GM23248 (cell line): ENCODE measurements at regions not wholly inside any gene's neighbourhood (a gene's known extent, or its start where the extent isn't known, plus 50 kb on each side); places are given as distances from the start of the nearest gene placed in this dataset.
"Not testable (repeated sequence)": the region's sequence is repeated elsewhere in the genome, so short reads cannot be mapped to it uniquely, and the experiment has no call there.

Experiments used
- DNase-seq: peaks from one replicate; pipeline ENCODE4 v3.0.0-alpha.2; 2015
- H2AFZ ChIP-seq: fragments of 200-600 bp; sonication (generic); 2 replicates; pipeline ENCODE4 v1.6.1; 2016; ENCODE audit warnings: antibody characterized with exemption
- H3F3A ChIP-seq: fragments of 200-600 bp; sonication (generic); 2 replicates; pipeline ENCODE4 v1.6.1; 2016; ENCODE audit warnings: mild to moderate bottlenecking, antibody characterized with exemption, mixed run types; ENCODE audit not compliant: insufficient read depth
- H3K27ac ChIP-seq: fragments of 200-600 bp; sonication (generic); 2 replicates; pipeline ENCODE4 v1.5.1; 2016; ENCODE audit warnings: mild to moderate bottlenecking
- H3K27me3 ChIP-seq: fragments of 200-600 bp; sonication (generic); replicated peaks from 2 replicates; pipeline ENCODE4 v1.6.1; 2016; ENCODE audit warnings: mild to moderate bottlenecking; ENCODE audit not compliant: insufficient read depth
- H3K36me3 ChIP-seq: fragments of 200-600 bp; sonication (generic); 2 replicates; pipeline ENCODE4 v1.6.1; 2016; ENCODE audit warnings: low read depth, mild to moderate bottlenecking
- H3K4me1 ChIP-seq: fragments of 200-600 bp; sonication (generic); 2 replicates; pipeline ENCODE4 v1.6.1; 2016; ENCODE audit warnings: mild to moderate bottlenecking; ENCODE audit not compliant: insufficient read depth
- H3K4me2 ChIP-seq: fragments of 200-600 bp; sonication (generic); one replicate; pipeline ENCODE4 v1.6.1; 2016; ENCODE audit warnings: mild to moderate bottlenecking; ENCODE audit not compliant: unreplicated experiment
- H3K4me3 ChIP-seq: fragments of 200-600 bp; sonication (generic); 2 replicates; pipeline ENCODE4 v1.5.1; 2016; ENCODE audit warnings: mild to moderate bottlenecking
- H3K79me2 ChIP-seq: fragments of 200-600 bp; sonication (generic); 2 replicates; pipeline ENCODE4 v1.6.1; 2016; ENCODE audit warnings: mild to moderate bottlenecking; ENCODE audit not compliant: insufficient read depth
- H3K9ac ChIP-seq: fragments of 200-600 bp; sonication (generic); 2 replicates; pipeline ENCODE4 v1.6.1; 2016; ENCODE audit warnings: mild to moderate bottlenecking
- H3K9me2 ChIP-seq: fragments of 200-600 bp; sonication (generic); 2 replicates; pipeline ENCODE4 v1.6.1; 2016; ENCODE audit warnings: mixed run types, mild to moderate bottlenecking, moderate library complexity; ENCODE audit not compliant: insufficient read depth
- H3K9me3 ChIP-seq: fragments of 200-600 bp; sonication (generic); one replicate; pipeline ENCODE4 v1.6.1; 2017; ENCODE audit warnings: low read depth
- H4K20me1 ChIP-seq: fragments of 200-600 bp; sonication (generic); 2 replicates; pipeline ENCODE4 v1.6.0; 2016; ENCODE audit not compliant: insufficient read depth
- EZH2 ChIP-seq: fragments of 200-600 bp; sonication (generic); IDR thresholded peaks from 2 replicates; pipeline ENCODE4 v1.6.1; 2018; ENCODE audit warnings: antibody characterized with exemption, mild to moderate bottlenecking; ENCODE audit not compliant: insufficient read depth, poor library complexity, severe bottlenecking
- EZH2phosphoT487 ChIP-seq: fragments of 200-600 bp; sonication (generic); IDR thresholded peaks from 2 replicates; pipeline ENCODE4 v1.6.1; 2018; ENCODE audit warnings: antibody characterized with exemption, moderate library complexity, mild to moderate bottlenecking, low read depth; ENCODE audit not compliant: insufficient read depth
- WGBS, 2 experiments: methylation state at CpG; one replicate each; pipeline ENCODE4 v1.1.6; 2015 to 2017; ENCODE audit warnings: low lambda C conversion rate in 2 of 2, low coverage in 1 of 2; ENCODE audit errors: missing lambda C conversion rate in 2 of 2; 5-methylcytosine and 5-hydroxymethylcytosine counted together
- in situ Hi-C: fragments of 300-500 bp; cut with MboI; formaldehyde crosslinking; loops from 2 replicates; pipeline ENCODE4 v1.15.0; 2020

GRCh38 chr1:117301901-117302300 is 65.3 kb upstream of the MAN1A2 start:
- Histone ChIP-seq H4K20me1 (no peaks in the 10 kb centered on the region), H3K27ac (no peak overlapping the region), H3K4me3 (no peak overlapping the region), H3K9me2 (no peaks in the 10 kb centered on the region), H3K36me3 (no peaks in the 10 kb centered on the region), H3K9ac (no peak overlapping the region), H3K9me3 (no peaks in the 10 kb centered on the region), H3F3A (no peaks in the 10 kb centered on the region), H3K4me2 (no peak overlapping the region), H3K4me1 (no peaks in the 10 kb centered on the region), H3K79me2 (no peaks in the 10 kb centered on the region), H2AFZ (no peak overlapping the region), H3K27me3 (no peaks in the 10 kb centered on the region; the same call in 1 of the 2 replicates)
- DNase-seq, result no peak
- no peak for TF ChIP-seq EZH2
- TF ChIP-seq EZH2phosphoT487, result no peak
- 44 to 71% methylated on average over 1 of the region's 1 CpG for WGBS, 2 experiments
- in situ Hi-C loops, result no loop called here

- H3K27me3 ChIP-seq, H3K36me3 ChIP-seq, in situ Hi-C loops, H2AFZ ChIP-seq, H3F3A ChIP-seq, H3K4me1 ChIP-seq, H4K20me1 ChIP-seq, H3K4me2 ChIP-seq, DNase-seq, H3K79me2 ChIP-seq, H3K9me2 ChIP-seq, H3K9me3 ChIP-seq, H3K4me3 ChIP-seq, H3K27ac ChIP-seq, H3K9ac ChIP-seq: not testable (repeated sequence)
- WGBS, 2 experiments, result 62 to 68% methylated on average over 5 to 6 of the region's 6 CpGs
Observed at GRCh38 chr1:117300183-117300582, 67.1 kb upstream of the MAN1A2 start.

GRCh38 chr1:117295001-117295400 is 72.2 kb upstream of the MAN1A2 start:
- WGBS, 2 experiments, result 45 to 49% methylated on average over 2 of the region's 2 CpGs
- TF ChIP-seq EZH2 (no peak), EZH2phosphoT487 (no peak)
- in situ Hi-C loops, result no loop called here

GRCh38 chr1:117290890-117291289 is 76.4 kb upstream of the MAN1A2 start:
- no peak overlapping the region for H3K4me2 ChIP-seq
- DNase-seq, result peak; percentile 49
- H3K9me3 ChIP-seq, result no peaks in the 10 kb centered on the region
- H3K9ac ChIP-seq, result no peak overlapping the region
- H4K20me1 ChIP-seq, result no peaks in the 10 kb centered on the region
- H3K27ac ChIP-seq, result no peak overlapping the region
- peaks cover 5% of the 10 kb centered on the region; the same call in 1 of the 2 replicates for H3K4me1 ChIP-seq
- H3K36me3 ChIP-seq, result no peaks in the 10 kb centered on the region
- H3K9me2 ChIP-seq, result no peaks in the 10 kb centered on the region
- H3K27me3 ChIP-seq, result peaks cover 11% of the 10 kb centered on the region; the same call in 1 of the 2 replicates
- no peak overlapping the region for H2AFZ ChIP-seq
- no peak overlapping the region for H3K4me3 ChIP-seq
- in situ Hi-C loops, result no loop called here
- H3K79me2 ChIP-seq, result no peaks in the 10 kb centered on the region
- no peak for TF ChIP-seq EZH2
- no peak for TF ChIP-seq EZH2phosphoT487
- no peaks in the 10 kb centered on the region for H3F3A ChIP-seq

More at GRCh38 chr1:117295001-117295400, 72.2 kb upstream of the MAN1A2 start:
- DNase-seq, result peak; percentile 26
- Histone ChIP-seq H3K9ac (no peak overlapping the region), H3K4me3 (no peak overlapping the region), H3F3A (no peaks in the 10 kb centered on the region), H3K9me2 (no peaks in the 10 kb centered on the region), H4K20me1 (no peaks in the 10 kb centered on the region), H3K79me2 (no peaks in the 10 kb centered on the region), H2AFZ (no peak overlapping the region), H3K27me3 (no peaks in the 10 kb centered on the region; the same call in 1 of the 2 replicates), H3K36me3 (no peaks in the 10 kb centered on the region), H3K27ac (no peak overlapping the region), H3K9me3 (no peaks in the 10 kb centered on the region), H3K4me1 (peaks cover 5% of the 10 kb centered on the region; the same call in 1 of the 2 replicates), H3K4me2 (no peak overlapping the region)

GRCh38 chr1:117289316-117289870 is 77.9 kb upstream of the MAN1A2 start:
- no peaks in the 10 kb centered on the region for H3F3A ChIP-seq
- TF ChIP-seq EZH2, result no peak
- TF ChIP-seq EZH2phosphoT487, result no peak
- WGBS, 2 experiments, result 33 to 37% methylated on average over 3 of the region's 3 CpGs
- H3K36me3 ChIP-seq, result no peaks in the 10 kb centered on the region
- H4K20me1 ChIP-seq, result no peaks in the 10 kb centered on the region
- H3K4me1 ChIP-seq, result peaks cover 5% of the 10 kb centered on the region; the same call in 1 of the 2 replicates
- in situ Hi-C loops, result loop anchor here (10.0 kb wide), 1 partner anchor 215 kb away; no protein-coding TSS in a partner anchor
- H3K4me2 ChIP-seq, result no peak overlapping the region
- H3K4me3 ChIP-seq, result no peak overlapping the region
- no peaks in the 10 kb centered on the region for H3K79me2 ChIP-seq
- no peak for DNase-seq
- no peak overlapping the region for H3K9ac ChIP-seq
- no peak overlapping the region for H2AFZ ChIP-seq
- no peaks in the 10 kb centered on the region for H3K9me2 ChIP-seq
- H3K9me3 ChIP-seq, result no peaks in the 10 kb centered on the region
- H3K27me3 ChIP-seq, result peaks cover 11% of the 10 kb centered on the region; the same call in 1 of the 2 replicates
- no peak overlapping the region for H3K27ac ChIP-seq
